ENCODE measurements at regions not wholly inside any gene's neighbourhood (a gene's known extent, or its start where the extent isn't known, plus 50 kb on each side); places are given as distances from the start of the nearest gene placed in this dataset.

- DNase-seq (ENCODE audit: low read depth in 3 of 3) = no peak
Observed at GRCh38 chr11:88404932-88405710, 67.6 kb upstream of the CTSC start.

DNA sequence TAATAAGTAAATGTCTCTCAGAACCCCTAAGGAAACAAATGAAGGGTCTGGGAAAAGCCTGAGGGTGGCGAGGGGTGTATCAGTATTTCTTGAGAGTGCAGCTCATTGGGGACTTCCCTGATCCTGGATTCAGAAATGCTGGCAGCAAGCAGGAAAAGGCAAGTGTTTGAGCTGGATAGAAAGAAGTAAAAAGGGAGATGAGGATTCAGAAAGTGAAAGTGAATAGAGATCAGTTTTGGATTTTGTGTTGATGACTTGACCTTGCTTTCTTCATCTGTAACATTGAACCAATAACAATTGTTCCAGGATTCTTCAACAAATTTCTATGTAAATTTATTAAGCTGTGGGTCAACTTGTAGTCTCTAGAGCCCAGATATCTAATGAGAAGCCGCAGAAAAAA, 66.9 kb upstream of the CTSC start:
- no peak for DNase-seq (ENCODE audit: low read depth in 3 of 3)

DNA sequence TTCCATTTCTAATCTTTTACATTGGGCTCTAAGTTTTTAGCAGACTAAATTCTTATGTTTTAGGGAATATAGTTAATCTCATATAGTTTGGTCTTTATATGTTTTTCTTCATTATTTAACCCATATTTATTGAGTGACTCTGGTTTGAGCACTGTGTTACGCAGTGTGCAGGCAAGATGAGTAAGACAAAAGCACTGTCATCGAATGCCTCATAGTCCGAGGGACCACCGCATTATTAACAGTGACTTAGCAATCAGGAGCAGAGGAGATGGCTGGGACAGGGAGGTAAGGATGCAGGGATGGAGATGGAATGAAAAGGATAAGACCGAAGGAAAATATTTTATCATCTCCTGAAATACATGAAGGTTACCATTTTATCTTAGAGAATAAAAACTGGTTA, 65.2 kb upstream of the CTSC start:
- DNase-seq (ENCODE audit: low read depth in 3 of 3) = no peak

DNA sequence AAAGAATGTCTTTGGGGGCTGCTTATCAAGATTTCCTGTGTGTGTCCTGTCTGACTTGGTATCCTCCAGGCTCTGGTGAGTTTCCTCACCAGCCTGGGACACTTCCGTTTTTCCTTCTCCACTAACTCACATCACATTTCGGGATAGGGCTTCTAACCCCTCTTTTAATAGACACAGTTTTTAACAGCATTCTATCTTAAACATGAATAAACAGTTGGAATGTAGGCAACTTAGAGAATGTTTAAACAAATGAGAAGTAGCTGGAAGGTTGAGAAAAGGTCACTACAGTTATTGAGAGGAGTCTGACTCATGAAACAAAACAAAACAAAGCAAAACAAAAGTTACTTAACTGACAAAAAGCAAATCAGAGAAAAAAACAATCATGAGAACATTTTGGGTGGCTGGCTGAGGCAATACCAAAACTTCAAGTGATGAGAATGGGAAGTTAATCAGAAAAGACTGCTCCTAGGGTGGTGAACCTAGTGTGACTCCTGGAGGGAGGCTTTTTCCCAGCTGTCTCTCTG, 64.7 kb upstream of the CTSC start:
- DNase-seq (ENCODE audit: low read depth in 3 of 3) = no peak

- DNase-seq (ENCODE audit: low read depth in 3 of 3) = no peak
Observed at GRCh38 chr11:88398791-88399570, 61.4 kb upstream of the CTSC start.

DNA sequence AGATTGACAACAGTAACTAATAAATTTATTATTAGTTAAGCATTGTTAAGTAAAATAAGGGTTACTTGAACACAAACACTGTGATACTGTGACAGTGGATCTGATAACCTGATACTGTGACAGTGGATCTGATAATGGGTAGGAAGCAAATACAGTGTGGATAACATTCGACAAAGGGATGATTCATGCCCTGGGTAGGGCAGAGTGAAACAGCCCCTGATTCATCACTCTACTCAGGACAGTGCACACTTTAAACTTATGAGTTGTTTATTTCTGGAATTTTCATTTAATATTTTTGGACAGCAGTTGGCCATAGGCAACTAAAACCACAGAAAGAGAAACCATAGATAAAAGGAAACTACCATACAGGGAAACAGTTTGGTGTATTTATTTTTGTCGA, 60.8 kb upstream of the CTSC start:
- no peak for DNase-seq (ENCODE audit: low read depth in 3 of 3)

DNA sequence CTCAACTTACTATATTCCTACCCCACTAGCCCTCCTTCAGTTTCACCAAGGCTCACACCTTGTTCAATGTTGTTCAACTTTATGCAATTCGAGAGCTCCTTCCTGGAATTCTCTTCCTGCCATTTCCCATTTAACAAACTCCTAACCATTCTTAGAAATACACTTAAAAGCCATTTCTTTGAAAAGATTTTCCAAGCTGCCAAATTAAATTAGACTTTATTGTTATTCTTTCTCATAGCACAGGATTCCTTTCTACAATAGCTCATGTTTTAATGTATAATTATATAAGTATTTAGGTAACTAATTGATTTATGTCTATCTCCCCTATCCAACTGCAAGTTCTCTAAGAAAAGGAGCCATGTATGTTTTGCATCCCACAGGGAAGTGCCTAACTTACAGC, 52.7 kb upstream of the CTSC start:
- DNase-seq (ENCODE audit: low read depth in 3 of 3) = no peak

DNA sequence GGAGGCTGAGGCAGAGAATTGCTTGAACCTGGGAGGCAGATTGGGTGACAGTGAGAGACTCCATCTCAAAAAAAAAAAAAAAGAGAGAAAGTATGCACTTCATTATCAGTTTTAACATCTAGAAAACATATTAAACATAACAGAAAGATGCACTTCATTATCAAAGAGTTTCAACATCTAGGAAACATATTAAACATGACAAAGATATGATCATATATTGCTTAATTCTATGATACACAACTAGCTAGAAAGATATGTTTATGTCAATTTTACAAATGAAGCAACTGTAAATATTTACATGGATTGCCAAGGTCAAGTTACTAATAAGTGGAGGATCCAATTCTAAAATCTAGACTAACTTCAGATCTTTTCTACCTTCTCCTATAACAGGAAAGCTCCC, 50.4 kb upstream of the CTSC start:
- no peak for DNase-seq (ENCODE audit: low read depth in 3 of 3)

Measured in stimulated activated CD4-positive, alpha-beta T cell treated with anti-CD3 and anti-CD28 coated beads, TNF-alpha, amount 100 ng/mL, for 24 hours (primary cell).